ENCODE measurements at regions not wholly inside any gene's neighbourhood (a gene's known extent, or its start where the extent isn't known, plus 50 kb on each side); places are given as distances from the start of the nearest gene placed in this dataset.

GRCh38 chr16:87016046-87017035 is 300.9 kb downstream of the C16orf95 start:
- no peaks in the 10 kb centered on the region for H3K9me3 ChIP-seq
- H3K36me3 ChIP-seq: no peaks in the 10 kb centered on the region
- H3K27ac ChIP-seq: no peak overlapping the region
- peaks cover 0 to 8% (median 0%) of the 10 kb centered on the region in 12 donors for H3K4me1 ChIP-seq
- no peak for DNase-seq
- no peak for ATAC-seq
- H3K4me3 ChIP-seq: no peak overlapping the region
- 76 to 81% (median 77%) methylated on average over 15 of the region's 15 CpGs for WGBS, 4 donors
- peaks cover 0 to 9% (median 0%) of the 10 kb centered on the region in 9 donors for H3K27me3 ChIP-seq
- TF ChIP-seq, protein P1, sequence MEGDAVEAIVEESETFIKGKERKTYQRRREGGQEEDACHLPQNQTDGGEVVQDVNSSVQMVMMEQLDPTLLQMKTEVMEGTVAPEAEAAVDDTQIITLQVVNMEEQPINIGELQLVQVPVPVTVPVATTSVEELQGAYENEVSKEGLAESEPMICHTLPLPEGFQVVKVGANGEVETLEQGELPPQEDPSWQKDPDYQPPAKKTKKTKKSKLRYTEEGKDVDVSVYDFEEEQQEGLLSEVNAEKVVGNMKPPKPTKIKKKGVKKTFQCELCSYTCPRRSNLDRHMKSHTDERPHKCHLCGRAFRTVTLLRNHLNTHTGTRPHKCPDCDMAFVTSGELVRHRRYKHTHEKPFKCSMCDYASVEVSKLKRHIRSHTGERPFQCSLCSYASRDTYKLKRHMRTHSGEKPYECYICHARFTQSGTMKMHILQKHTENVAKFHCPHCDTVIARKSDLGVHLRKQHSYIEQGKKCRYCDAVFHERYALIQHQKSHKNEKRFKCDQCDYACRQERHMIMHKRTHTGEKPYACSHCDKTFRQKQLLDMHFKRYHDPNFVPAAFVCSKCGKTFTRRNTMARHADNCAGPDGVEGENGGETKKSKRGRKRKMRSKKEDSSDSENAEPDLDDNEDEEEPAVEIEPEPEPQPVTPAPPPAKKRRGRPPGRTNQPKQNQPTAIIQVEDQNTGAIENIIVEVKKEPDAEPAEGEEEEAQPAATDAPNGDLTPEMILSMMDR (IDR thresholded peaks at IDR 0.05): no peak
- TF ChIP-seq POLR2A (IDR thresholded peaks at IDR 0.05): no peak
- intact Hi-C loops (cut with DNase I): no loop called here

GRCh38 chr16:87017371-87018012 is 299.7 kb downstream of the C16orf95 start:
- Histone ChIP-seq H3K27me3 (peaks cover 0 to 9% (median 0%) of the 10 kb centered on the region in 9 donors), H3K4me1 (peaks cover 0 to 8% (median 0%) of the 10 kb centered on the region in 12 donors), H3K9me3 (no peaks in the 10 kb centered on the region), H3K4me3 (no peak overlapping the region), H3K27ac (no peak overlapping the region), H3K36me3 (no peaks in the 10 kb centered on the region)
- no peak for DNase-seq
- 61 to 74% (median 67%) methylated on average over 9 of the region's 9 CpGs for WGBS, 4 donors
- intact Hi-C loops (cut with DNase I): no loop called here
- ATAC-seq: no peak
- TF ChIP-seq, protein P1 (IDR thresholded peaks at IDR 0.05): no peak
- no peak for TF ChIP-seq POLR2A (IDR thresholded peaks at IDR 0.05)

- intact Hi-C loops (cut with DNase I): no loop called here
- H3K27me3 ChIP-seq: no peaks in the 10 kb centered on the region
- TF ChIP-seq, protein P1 (IDR thresholded peaks at IDR 0.05): no peak
- no peak for TF ChIP-seq POLR2A (IDR thresholded peaks at IDR 0.05)
- no peak overlapping the region for H3K27ac ChIP-seq
- H3K4me1 ChIP-seq: no peaks in the 10 kb centered on the region
- no peak overlapping the region for H3K4me3 ChIP-seq
- 88 to 99% (median 94%) methylated on average over 1 of the region's 1 CpG for WGBS, 4 donors
- H3K36me3 ChIP-seq: no peaks in the 10 kb centered on the region
- ATAC-seq: no peak
- H3K9me3 ChIP-seq: peaks cover 0 to 6% (median 0%) of the 10 kb centered on the region in 12 donors
- DNase-seq: no peak
Observed at GRCh38 chr16:87025676-87026075, 291.5 kb downstream of the C16orf95 start.

- Histone ChIP-seq H3K4me3 (no peak overlapping the region), H3K4me1 (peaks cover 0 to under 1% (median 0%) of the 10 kb centered on the region in 12 donors), H3K27ac (no peak overlapping the region), H3K36me3 (no peaks in the 10 kb centered on the region), H3K27me3 (no peaks in the 10 kb centered on the region), H3K9me3 (peaks cover 0 to 6% (median 0%) of the 10 kb centered on the region in 12 donors)
- 88 to 89% (median 89%) methylated on average over 12 to 16 of the region's 16 CpGs for WGBS, 4 donors
- no peak for DNase-seq
- no peak for TF ChIP-seq POLR2A (IDR thresholded peaks at IDR 0.05)
- TF ChIP-seq, protein P1 (IDR thresholded peaks at IDR 0.05): no peak
- peak in 1 of 4 donors; percentile 18 for ATAC-seq
- intact Hi-C loops (cut with DNase I): no loop called here
Observed at GRCh38 chr16:87027056-87027616, 290.1 kb downstream of the C16orf95 start.

Measured in heart left ventricle (tissue), 16 donors.